K562 (cell line): ENCODE measurements at regions not wholly inside any gene's neighbourhood (a gene's known extent, or its start where the extent isn't known, plus 50 kb on each side); places are given as distances from the start of the nearest gene placed in this dataset.
"Not testable (repeated sequence)": the region's sequence is repeated elsewhere in the genome, so short reads cannot be mapped to it uniquely, and the experiment has no call there.

Experiments
- ATAC-seq: fragments of 200-7000 bp; cut with Tn5 transposase; 3 replicates; pipeline ENCODE4 v1.9.1; 2020; ENCODE audit warnings: moderate library complexity
- BruUV-seq: library from RNA; stranded (reverse); fragments of 400-500 nt; replicated peaks from 2 replicates; lab custom pipeline; 2021; lab: Mats Ljungman, UMichigan
- CTCF ChIA-PET: fragments of 300-600 bp; formaldehyde crosslinking; extraction: SDS; loops from one replicate; lab custom pipeline; 2021; ENCODE audit warnings: low intra/inter-chr PET ratio; lab: Yijun Ruan, JAX
- POLR2A ChIA-PET: fragments of 300-600, 350-650 bp; sonication (Branson Sonifier 250); formaldehyde crosslinking; extraction: SDS; loops from one replicate; lab custom pipeline; 2021; ENCODE audit warnings: antibody characterized with exemption, inconsistent platforms; lab: Yijun Ruan, JAX
- DNase-seq, 4 experiments: peaks; one replicate each; pipeline versions ENCODE4 v3.0.0 to v3.0.0-alpha.2; 2011 to 2018; ENCODE audit warnings: low spot score in 3 of 4, mixed read lengths in 3 of 4; ENCODE audit errors: extremely low read depth in 1 of 4
- FAIRE-seq: peaks from 2 replicates; lab custom pipeline; 2011; peaks lifted over from hg19 to GRCh38; lab: Jason Lieb, UNC
- H2AFZ ChIP-seq: 2 replicates; pipeline ENCODE4 v1.6.0; 2011; ENCODE audit warnings: low read depth, low read length, control low read depth, inconsistent platforms
- H3K27ac ChIP-seq: fragments of 200-600 bp; 3 replicates; pipeline ENCODE4 v1.8.0; 2011; ENCODE audit warnings: low read depth, mild to moderate bottlenecking, control low read depth, inconsistent platforms, low read length, moderate library complexity, mixed read lengths; ENCODE audit errors: extremely low read depth
- H3K27me3 ChIP-seq, 2 experiments: fragments of 300-600 bp in 1 of 2; 2 replicates in 1 of 2; 3 replicates in 1 of 2; pipeline versions ENCODE4 v1.6.0 to v1.8.0; 2011; ENCODE audit warnings: inconsistent platforms in 2 of 2, low read length in 2 of 2, mild to moderate bottlenecking in 1 of 2, mixed read lengths in 1 of 2, moderate library complexity in 1 of 2; ENCODE audit not compliant: control insufficient read depth in 2 of 2, insufficient read depth in 2 of 2
- H3K36me3 ChIP-seq: fragments of 300-600 bp; 3 replicates; pipeline ENCODE4 v1.8.0; 2011; ENCODE audit warnings: mild to moderate bottlenecking, low read length, inconsistent platforms; ENCODE audit not compliant: control insufficient read depth, insufficient read depth
- H3K4me1 ChIP-seq, 2 experiments: fragments of 200-600 bp in 1 of 2; replicated peaks in 1 of 2; 2 replicates in 1 of 2; 3 replicates in 1 of 2; pipeline versions ENCODE4 v1.5.1 to v1.8.0; 2011; ENCODE audit warnings: inconsistent platforms in 2 of 2, low read length in 2 of 2, mild to moderate bottlenecking in 1 of 2, mixed read lengths in 1 of 2, moderate library complexity in 1 of 2; ENCODE audit not compliant: control insufficient read depth in 2 of 2, insufficient read depth in 2 of 2
- H3K4me2 ChIP-seq: 2 replicates; pipeline ENCODE4 v1.6.1; 2011; ENCODE audit warnings: low read length, control low read depth, inconsistent platforms, mixed read lengths; ENCODE audit not compliant: insufficient read depth
- H3K4me3 ChIP-seq: fragments of 200-600 bp; sonication (generic), shearing (Covaris generic); 2 replicates; pipeline ENCODE4 v1.5.1; 2016; ENCODE audit warnings: control low read depth, inconsistent platforms
- H3K79me2 ChIP-seq: fragments of 200-600 bp; 3 replicates; pipeline ENCODE4 v1.8.0; 2011; ENCODE audit warnings: low read length, inconsistent platforms; ENCODE audit not compliant: control insufficient read depth, insufficient read depth
- H3K9ac ChIP-seq, 2 experiments: 2 replicates each; pipeline versions ENCODE4 v1.6.0 to v1.6.1; 2011; ENCODE audit warnings: low read depth in 2 of 2, low read length in 2 of 2, control low read depth in 1 of 2, inconsistent platforms in 1 of 2, mild to moderate bottlenecking in 1 of 2, mixed read lengths in 1 of 2; ENCODE audit not compliant: insufficient read depth in 1 of 2
- H3K9me1 ChIP-seq: one replicate; pipeline ENCODE4 v1.6.0; 2011; ENCODE audit warnings: inconsistent platforms, mild to moderate bottlenecking, low read length, moderate library complexity; ENCODE audit not compliant: control insufficient read depth, insufficient read depth
- H3K9me3 ChIP-seq: replicated peaks from 2 replicates; pipeline ENCODE4 v1.5.1; 2011; ENCODE audit warnings: low read depth, low read length, inconsistent platforms; ENCODE audit not compliant: control insufficient read depth, insufficient read depth
- H4K20me1 ChIP-seq: replicated peaks from 2 replicates; pipeline ENCODE4 v1.6.1; 2011; ENCODE audit warnings: low read length, inconsistent platforms, mixed read lengths; ENCODE audit not compliant: control insufficient read depth, insufficient read depth
- WGBS: fragments of 100-300 bp; shearing (Covaris generic); methylation state at CpG from one replicate; pipeline ENCODE4 v1.1.6; 2016; ENCODE audit warnings: low coverage, mixed read lengths; ENCODE audit not compliant: insufficient coverage; ENCODE audit errors: missing lambda C conversion rate; 5-methylcytosine and 5-hydroxymethylcytosine counted together
- in situ Hi-C: fragments of 300-500 bp; cut with MboI; formaldehyde crosslinking; loops from 4 replicates; pipeline ENCODE4 v1.15.0; 2018; ENCODE audit warnings: inconsistent platforms, mixed read lengths
- intact Hi-C: fragments of 100-400 bp; cut with micrococcal nuclease; formaldehyde crosslinking; loops from 2 replicates; pipeline ENCODE4 v1.14.2; 2022

GRCh38 chr2:89293399-89293798, 601.9 kb downstream of the RPIA start:
- H3K9me3 ChIP-seq, DNase-seq, H3K4me3 ChIP-seq, BruUV-seq, H3K9me1 ChIP-seq, FAIRE-seq, H3K79me2 ChIP-seq, H3K4me1 ChIP-seq, H4K20me1 ChIP-seq, H2AFZ ChIP-seq, CTCF ChIA-PET, intact Hi-C loops, H3K4me2 ChIP-seq, H3K9ac ChIP-seq, H3K27me3 ChIP-seq, POLR2A ChIA-PET, in situ Hi-C loops, ATAC-seq, H3K27ac ChIP-seq, H3K36me3 ChIP-seq: not testable (repeated sequence)
- WGBS = no CpG with 5 or more reads among the region's 4 CpGs

GRCh38 chr2:89294335-89294734, 602.9 kb downstream of the RPIA start:
- H3K36me3 ChIP-seq, H3K9me3 ChIP-seq, H3K4me3 ChIP-seq, in situ Hi-C loops, H2AFZ ChIP-seq, H3K4me2 ChIP-seq, ATAC-seq, H3K27ac ChIP-seq, CTCF ChIA-PET, H3K9me1 ChIP-seq, H4K20me1 ChIP-seq, BruUV-seq, POLR2A ChIA-PET, H3K4me1 ChIP-seq, intact Hi-C loops, H3K9ac ChIP-seq, H3K79me2 ChIP-seq, H3K27me3 ChIP-seq, DNase-seq: not testable (repeated sequence)
- FAIRE-seq = peak; percentile 67
- no CpG with 5 or more reads among the region's 1 CpG for WGBS

- in situ Hi-C loops, DNase-seq, H3K4me2 ChIP-seq, H3K4me1 ChIP-seq, BruUV-seq, H3K79me2 ChIP-seq, H3K9me1 ChIP-seq, H3K36me3 ChIP-seq, H2AFZ ChIP-seq, CTCF ChIA-PET, ATAC-seq, H3K9ac ChIP-seq, H4K20me1 ChIP-seq, H3K9me3 ChIP-seq, H3K4me3 ChIP-seq, H3K27ac ChIP-seq, intact Hi-C loops, FAIRE-seq, POLR2A ChIA-PET, H3K27me3 ChIP-seq: not testable (repeated sequence)
- WGBS = no CpG with 5 or more reads among the region's 7 CpGs
Measured at GRCh38 chr2:89296820-89297398, 605.4 kb downstream of the RPIA start.

- H3K4me1 ChIP-seq, H3K9ac ChIP-seq, H3K27ac ChIP-seq, H3K9me1 ChIP-seq, H2AFZ ChIP-seq, H3K27me3 ChIP-seq, BruUV-seq, ATAC-seq, intact Hi-C loops, FAIRE-seq, POLR2A ChIA-PET, H3K4me2 ChIP-seq, H4K20me1 ChIP-seq, DNase-seq, in situ Hi-C loops, H3K9me3 ChIP-seq, H3K4me3 ChIP-seq, CTCF ChIA-PET, H3K79me2 ChIP-seq, H3K36me3 ChIP-seq: not testable (repeated sequence)
Measured at GRCh38 chr2:89299196-89299595, 607.7 kb downstream of the RPIA start.
